Stimulated activated effector memory CD8-positive, alpha-beta T cell treated with anti-CD3 and anti-CD28 coated beads, Interleukin-12 subunit alpha, Interleukin-12 subunit beta, amount 100 ng/mL, for 72 hours (primary cell): ENCODE measurements at regions not wholly inside any gene's neighbourhood (a gene's known extent, or its start where the extent isn't known, plus 50 kb on each side); places are given as distances from the start of the nearest gene placed in this dataset.
"Not testable (repeated sequence)": the region's sequence is repeated elsewhere in the genome, so short reads cannot be mapped to it uniquely, and the experiment has no call there.

Source experiments
- ATAC-seq: fragments of 150-1000 bp; cut with Tn5 transposase; 2 replicates; pipeline ENCODE4 v1.10.0; 2021
- DNase-seq, 2 donors: peaks; one replicate each; pipeline ENCODE4 v3.0.0; 2021 to 2022; ENCODE audit warnings: low spot score in 2 of 2
- H3K27ac Mint-ChIP-seq: one replicate; pipeline ENCODE4 v1.8.0; 2022; ENCODE audit warnings: mild to moderate bottlenecking, mixed read lengths
- H3K36me3 Mint-ChIP-seq: one replicate; pipeline ENCODE4 v1.8.0; 2022; ENCODE audit warnings: mild to moderate bottlenecking, mixed read lengths
- H3K4me1 Mint-ChIP-seq: one replicate; pipeline ENCODE4 v1.8.0; 2022; ENCODE audit warnings: mixed read lengths
- H3K4me3 Mint-ChIP-seq: one replicate; pipeline ENCODE4 v1.8.0; 2022; ENCODE audit warnings: mild to moderate bottlenecking, mixed read lengths
- H3K9me3 Mint-ChIP-seq: one replicate; pipeline ENCODE4 v1.8.0; 2022; ENCODE audit warnings: mixed read lengths

DNA sequence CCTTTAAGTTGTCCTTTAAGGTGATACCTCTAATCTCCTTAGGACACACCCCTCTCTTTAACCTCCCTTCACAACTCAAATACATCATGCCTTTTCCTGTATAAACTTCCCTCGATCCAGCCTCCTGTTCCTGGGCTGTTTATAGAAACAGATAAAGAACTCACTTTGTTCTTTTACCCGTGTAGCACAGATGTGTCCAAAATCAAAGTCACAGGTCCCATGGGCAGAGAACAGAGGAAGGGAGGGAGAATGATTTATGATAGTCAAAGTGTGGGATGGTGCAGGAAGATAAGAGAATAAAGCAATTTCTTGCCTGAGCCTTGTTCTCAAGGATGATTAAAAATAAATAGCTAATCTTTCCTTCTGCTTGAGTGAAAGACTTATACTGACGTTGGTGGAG lies 50.3 kb upstream of the CABCOCO1 start:
- ATAC-seq (no peak), DNase-seq (no peak)
- H3K4me1 Mint-ChIP-seq = no peaks in the 10 kb centered on the region
- no peaks in the 10 kb centered on the region for H3K9me3 Mint-ChIP-seq
- H3K4me3 Mint-ChIP-seq = no peak overlapping the region
- no peak overlapping the region for H3K27ac Mint-ChIP-seq
- H3K36me3 Mint-ChIP-seq = no peaks in the 10 kb centered on the region

DNA sequence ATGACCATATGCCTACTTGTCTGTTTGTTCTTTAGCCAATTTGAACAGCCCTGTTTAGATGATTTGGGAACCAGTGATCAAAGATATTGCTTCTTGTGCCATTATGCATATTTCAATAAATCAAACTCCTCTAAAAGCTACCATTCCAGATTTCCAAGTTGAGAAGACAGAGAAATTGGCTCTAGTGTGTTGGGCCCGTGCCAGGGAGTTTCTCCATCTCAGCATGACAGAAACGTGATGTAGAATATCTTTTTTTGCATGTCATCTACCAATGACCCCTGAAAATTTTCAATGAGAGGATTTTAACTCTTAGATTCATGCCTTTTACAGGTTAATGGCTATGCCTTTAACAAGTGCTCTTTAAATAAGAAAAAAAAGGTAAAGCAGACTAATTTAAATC lies 50.7 kb upstream of the CABCOCO1 start:
- no peaks in the 10 kb centered on the region for H3K4me1 Mint-ChIP-seq
- no peak overlapping the region for H3K4me3 Mint-ChIP-seq
- H3K9me3 Mint-ChIP-seq = no peaks in the 10 kb centered on the region
- ATAC-seq (no peak), DNase-seq (no peak)
- no peaks in the 10 kb centered on the region for H3K36me3 Mint-ChIP-seq
- no peak overlapping the region for H3K27ac Mint-ChIP-seq

DNA sequence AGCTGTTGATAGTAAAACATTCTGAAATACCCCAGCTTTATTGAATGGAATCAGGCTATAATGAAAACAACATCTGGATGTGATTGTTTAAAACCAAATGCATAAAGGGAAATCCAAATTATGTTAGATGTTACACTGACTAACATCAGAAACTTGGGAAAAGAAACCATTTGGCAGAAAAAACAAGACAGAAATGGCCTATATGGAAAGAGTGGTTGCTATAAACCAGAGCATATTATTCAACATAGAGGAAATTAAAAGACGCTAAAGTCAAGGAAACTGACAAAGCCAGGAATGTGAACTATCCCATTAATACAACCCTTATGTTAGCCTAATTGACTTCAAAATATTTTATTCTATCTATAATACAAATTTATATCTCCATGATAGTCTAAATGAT lies 53.0 kb upstream of the CABCOCO1 start:
- ATAC-seq = no peak
- no peak overlapping the region for H3K27ac Mint-ChIP-seq
- DNase-seq = no peak
- no peaks in the 10 kb centered on the region for H3K9me3 Mint-ChIP-seq
- H3K4me3 Mint-ChIP-seq = no peak overlapping the region
- no peaks in the 10 kb centered on the region for H3K4me1 Mint-ChIP-seq
- H3K36me3 Mint-ChIP-seq = no peaks in the 10 kb centered on the region

DNA sequence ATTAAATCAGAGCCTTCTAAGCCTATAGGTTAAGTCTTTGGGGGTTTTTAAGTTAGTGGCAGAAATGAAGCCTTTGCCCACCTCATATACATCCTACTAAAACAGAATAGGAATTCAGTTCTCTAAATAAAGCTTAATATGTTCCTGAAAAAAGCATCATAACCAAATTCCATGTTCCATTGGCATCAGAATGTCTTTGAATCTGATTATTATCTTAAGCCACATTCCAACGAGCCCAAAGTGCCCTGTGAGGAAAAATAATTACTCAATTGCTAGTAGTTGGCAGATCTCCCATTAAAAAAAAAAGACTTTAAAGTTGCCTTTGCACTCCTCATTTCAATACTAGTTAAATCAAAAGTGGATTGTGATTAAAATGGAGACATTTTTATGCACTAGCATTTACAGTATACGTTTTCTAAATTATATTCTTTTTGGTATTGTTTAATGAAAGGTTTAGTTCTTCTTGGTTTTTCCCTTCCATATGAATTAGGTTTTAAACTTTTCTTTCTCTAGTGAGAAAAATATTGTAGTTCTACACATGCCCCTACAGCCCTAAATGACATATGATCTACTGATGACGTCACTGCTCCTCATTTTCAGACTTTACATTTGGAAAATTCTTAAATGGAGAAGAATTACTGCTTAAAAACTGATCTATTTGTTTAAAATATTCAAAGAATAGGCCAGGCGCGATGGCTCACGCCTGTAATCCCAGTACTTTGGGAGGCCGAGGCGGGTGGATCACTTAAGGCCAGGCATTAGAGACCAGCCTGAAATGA lies 54.3 kb upstream of the CABCOCO1 start:
- Mint-ChIP-seq H3K36me3 (no peaks in the 10 kb centered on the region), H3K27ac (no peak overlapping the region), H3K4me1 (no peaks in the 10 kb centered on the region), H3K9me3 (no peaks in the 10 kb centered on the region), H3K4me3 (no peak overlapping the region)
- DNase-seq = no peak
- ATAC-seq = no peak

DNA sequence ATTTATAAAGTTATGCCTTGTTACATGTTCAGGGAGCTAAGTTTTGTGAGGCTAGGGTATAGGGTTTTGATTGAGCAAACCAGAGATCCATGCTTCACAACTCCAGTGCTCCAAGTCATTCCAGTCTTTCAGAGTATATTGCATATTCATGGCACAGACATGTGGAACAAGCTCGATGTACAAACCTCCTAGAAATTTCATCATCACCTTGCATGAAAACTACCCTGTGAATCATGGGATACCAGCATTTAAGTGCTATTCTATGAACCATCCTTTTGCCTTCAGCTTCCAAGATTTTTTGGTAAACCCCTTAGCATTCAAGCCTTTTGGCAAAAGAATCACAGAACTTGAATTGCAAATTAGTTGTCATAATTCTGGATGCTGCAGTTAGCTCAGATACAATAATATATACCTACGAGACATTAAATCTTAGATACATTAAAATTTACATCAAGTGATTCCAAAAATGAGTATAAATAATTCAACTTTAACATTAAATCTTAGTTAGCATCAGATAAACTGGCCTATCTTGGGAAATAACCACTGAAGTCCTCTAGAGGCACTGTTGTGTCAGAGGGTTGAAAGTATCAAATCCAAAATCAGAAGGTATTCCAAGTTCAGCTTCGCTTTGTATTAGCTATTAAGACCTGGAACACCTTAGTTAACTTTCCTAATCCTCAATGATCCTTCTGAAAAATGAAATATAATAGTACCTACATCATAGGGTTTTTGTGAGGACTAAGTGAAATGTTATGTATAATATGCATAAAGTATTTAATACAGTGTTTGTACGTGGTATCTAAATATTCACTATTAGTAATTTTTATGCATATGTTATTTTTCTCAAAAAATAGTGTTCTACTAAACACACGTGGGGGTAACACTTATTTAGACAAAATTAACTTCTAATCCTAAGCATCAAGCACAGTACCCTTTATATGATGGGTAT lies 55.5 kb upstream of the CABCOCO1 start:
- ATAC-seq (no peak), DNase-seq (no peak)
- no peak overlapping the region for H3K27ac Mint-ChIP-seq

DNA sequence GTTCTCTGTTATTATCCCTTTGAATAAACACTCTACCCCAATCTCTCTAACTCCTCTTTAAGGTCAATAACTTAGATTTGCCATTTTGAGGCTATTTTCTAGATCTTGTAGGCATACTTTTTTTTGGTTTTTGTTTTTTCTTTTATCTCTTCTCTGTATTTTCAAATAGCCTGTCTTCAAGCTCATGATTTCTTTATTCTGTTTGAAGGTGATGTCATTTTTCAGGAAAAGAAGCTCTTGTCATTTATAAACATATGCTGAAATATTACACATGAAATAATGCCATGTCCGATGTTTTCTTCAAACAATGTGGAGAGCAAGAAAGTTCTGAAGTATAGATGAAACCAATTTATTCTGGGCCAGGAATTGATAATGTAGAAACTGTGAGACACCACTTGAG lies 57.5 kb upstream of the CABCOCO1 start:
- ATAC-seq = no peak
- Mint-ChIP-seq H3K4me1 (no peaks in the 10 kb centered on the region), H3K4me3 (no peak overlapping the region), H3K36me3 (no peaks in the 10 kb centered on the region), H3K27ac (no peak overlapping the region), H3K9me3 (no peaks in the 10 kb centered on the region)
- no peak for DNase-seq

More for the DNA sequence above, 55.5 kb upstream of the CABCOCO1 start:
- Mint-ChIP-seq H3K9me3 (no peaks in the 10 kb centered on the region), H3K4me3 (no peak overlapping the region), H3K36me3 (no peaks in the 10 kb centered on the region), H3K4me1 (no peaks in the 10 kb centered on the region)

DNA sequence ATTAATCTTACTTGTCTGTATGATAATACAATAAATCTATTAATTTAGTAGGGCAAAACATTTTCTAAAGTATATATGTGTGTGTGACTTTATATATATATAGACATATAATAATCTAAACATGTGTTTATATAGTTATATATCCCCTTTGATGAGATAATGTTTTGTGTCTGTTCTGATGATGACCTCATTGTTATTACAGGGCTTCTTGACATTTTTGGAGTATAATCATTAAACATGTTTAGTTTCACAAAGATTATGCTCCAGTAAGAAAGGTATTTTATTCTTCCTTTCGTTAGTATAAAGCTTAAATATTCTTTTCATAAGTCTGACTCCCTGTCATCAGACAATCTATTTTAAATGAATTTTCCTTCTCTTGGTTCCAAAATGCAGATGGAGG lies 62.3 kb upstream of the CABCOCO1 start:
- H3K36me3 Mint-ChIP-seq = no peaks in the 10 kb centered on the region
- H3K27ac Mint-ChIP-seq = no peak overlapping the region
- no peaks in the 10 kb centered on the region for H3K9me3 Mint-ChIP-seq
- no peak overlapping the region for H3K4me3 Mint-ChIP-seq
- no peak for ATAC-seq
- no peak for DNase-seq
- H3K4me1 Mint-ChIP-seq = no peaks in the 10 kb centered on the region

DNA sequence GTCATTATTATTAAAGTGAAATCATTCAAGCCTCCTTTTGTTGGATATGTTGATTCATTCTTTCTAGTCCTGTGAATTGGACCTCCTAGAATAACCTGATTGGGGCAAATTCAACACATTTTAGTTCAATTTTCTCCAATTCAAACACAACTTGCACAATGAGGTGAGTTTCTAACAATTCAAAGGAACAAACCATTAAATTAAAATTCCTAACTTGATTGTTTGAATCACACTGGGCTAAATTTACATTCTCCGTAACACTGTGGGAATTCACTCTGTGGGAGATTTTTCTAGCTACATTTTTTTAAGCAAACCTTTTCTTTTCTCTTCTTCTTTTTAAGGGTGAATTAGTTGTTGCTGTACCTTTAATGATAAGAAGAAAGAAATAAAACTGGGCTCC lies 68.3 kb upstream of the CABCOCO1 start:
- H3K4me1 Mint-ChIP-seq = no peaks in the 10 kb centered on the region
- no peak for ATAC-seq
- no peaks in the 10 kb centered on the region for H3K36me3 Mint-ChIP-seq
- H3K9me3 Mint-ChIP-seq = no peaks in the 10 kb centered on the region
- no peak overlapping the region for H3K4me3 Mint-ChIP-seq
- no peak overlapping the region for H3K27ac Mint-ChIP-seq
- no peak for DNase-seq

DNA sequence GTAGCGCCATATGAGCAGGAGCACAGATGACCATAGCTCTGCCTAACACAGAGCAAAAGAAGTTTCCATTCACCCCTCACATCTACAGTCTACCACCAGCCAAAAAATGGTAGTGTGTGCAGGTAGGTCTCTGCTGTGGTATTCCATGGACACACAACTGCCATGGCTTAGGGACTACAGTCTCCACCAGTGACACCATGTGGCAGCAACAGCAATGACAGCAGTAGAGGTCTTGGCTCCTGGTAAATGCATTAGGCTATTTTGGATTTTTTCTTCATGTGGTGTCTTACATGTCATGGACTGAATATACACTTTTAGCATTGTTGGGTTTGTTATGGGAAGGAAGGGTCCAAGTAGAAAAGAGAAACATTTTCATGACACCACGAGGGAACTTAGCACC lies 70.1 kb upstream of the CABCOCO1 start:
- no peak overlapping the region for H3K4me3 Mint-ChIP-seq
- H3K9me3 Mint-ChIP-seq = no peaks in the 10 kb centered on the region
- H3K36me3 Mint-ChIP-seq = no peaks in the 10 kb centered on the region
- DNase-seq (no peak), ATAC-seq (peak; percentile 26)
- no peak overlapping the region for H3K27ac Mint-ChIP-seq
- no peaks in the 10 kb centered on the region for H3K4me1 Mint-ChIP-seq

DNA sequence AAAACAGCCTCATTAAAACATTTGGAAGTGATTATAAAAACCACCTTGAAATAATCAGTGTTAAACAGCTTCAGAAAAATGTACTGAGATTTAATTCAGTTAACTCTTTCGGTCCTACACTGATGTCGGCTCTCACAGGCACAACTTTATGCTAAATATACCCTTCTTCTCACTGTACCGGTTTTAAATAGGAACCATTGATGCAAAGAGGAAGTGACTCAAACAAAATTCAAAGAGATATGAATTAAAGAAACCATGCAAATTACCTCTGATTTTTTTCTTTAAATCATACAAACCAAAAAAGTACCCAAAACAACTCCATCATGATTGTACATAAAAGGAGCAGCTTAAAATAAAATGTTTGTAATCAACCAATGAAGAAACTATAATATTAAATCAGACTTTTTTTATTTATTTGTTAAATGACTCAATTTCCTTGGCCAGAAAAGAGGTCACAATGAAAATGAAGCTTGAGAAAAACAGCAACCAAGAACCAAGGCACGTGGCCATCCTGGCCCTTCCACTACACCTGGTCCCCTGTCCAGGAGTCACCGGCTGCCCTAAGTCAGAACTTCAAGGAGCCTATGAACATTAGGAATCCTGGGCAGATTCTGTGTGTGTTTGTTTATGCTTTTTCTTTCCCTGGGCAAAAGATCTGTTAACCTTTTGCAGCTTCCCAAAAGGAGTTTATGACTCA lies 73.0 kb upstream of the CABCOCO1 start:
- Mint-ChIP-seq H3K4me1 (no peaks in the 10 kb centered on the region), H3K9me3 (no peaks in the 10 kb centered on the region), H3K36me3 (no peaks in the 10 kb centered on the region), H3K27ac (no peak overlapping the region), H3K4me3 (no peak overlapping the region)
- no peak for DNase-seq
- no peak for ATAC-seq

DNA sequence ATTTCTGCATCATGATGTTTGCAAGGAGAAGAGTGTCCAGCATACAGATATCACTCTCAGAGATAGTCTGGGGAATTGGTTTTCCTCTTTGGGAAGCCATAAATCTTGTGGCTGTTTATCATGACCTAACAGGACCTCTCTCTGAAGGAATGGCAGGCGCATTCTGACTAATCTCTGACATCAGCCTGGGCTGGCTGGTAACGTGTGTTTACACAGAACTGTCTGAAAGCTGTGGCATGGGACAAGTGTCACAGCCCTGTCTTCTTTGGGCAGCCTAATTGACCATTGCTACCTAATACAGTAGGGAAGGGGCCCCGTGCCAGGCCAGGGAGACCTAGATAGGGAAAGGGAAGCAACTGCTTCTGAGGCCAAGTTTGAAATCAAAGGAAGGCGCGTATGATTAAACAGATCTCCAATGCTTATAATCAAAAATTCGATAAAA lies 73.9 kb upstream of the CABCOCO1 start:
- Mint-ChIP-seq H3K27ac (no peak overlapping the region), H3K4me3 (no peak overlapping the region), H3K9me3 (no peaks in the 10 kb centered on the region), H3K36me3 (no peaks in the 10 kb centered on the region), H3K4me1 (no peaks in the 10 kb centered on the region)
- no peak for ATAC-seq
- DNase-seq = no peak

DNA sequence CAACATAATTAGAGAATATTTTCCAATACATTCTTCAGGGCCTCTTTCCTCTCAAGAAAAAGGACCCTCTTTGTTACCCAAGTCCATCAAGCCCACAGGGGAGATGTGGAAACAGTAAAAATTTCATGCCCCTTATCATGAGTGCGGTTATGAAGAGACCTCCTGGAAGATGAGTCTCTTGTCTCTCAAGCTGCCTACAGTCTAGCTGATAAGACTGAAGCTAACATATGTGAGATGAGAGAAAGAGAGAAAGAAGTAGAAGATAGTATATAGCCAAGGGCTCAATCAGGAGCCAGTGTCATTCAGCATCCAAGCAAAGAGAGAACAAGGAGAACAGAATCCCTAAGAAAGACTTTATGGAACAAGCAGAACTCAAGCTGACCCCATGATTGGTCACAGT lies 75.9 kb upstream of the CABCOCO1 start:
- H3K4me3 Mint-ChIP-seq = no peak overlapping the region
- no peaks in the 10 kb centered on the region for H3K4me1 Mint-ChIP-seq
- DNase-seq (no peak), ATAC-seq (no peak)
- H3K36me3 Mint-ChIP-seq = no peaks in the 10 kb centered on the region
- no peaks in the 10 kb centered on the region for H3K9me3 Mint-ChIP-seq
- H3K27ac Mint-ChIP-seq = no peak overlapping the region

DNA sequence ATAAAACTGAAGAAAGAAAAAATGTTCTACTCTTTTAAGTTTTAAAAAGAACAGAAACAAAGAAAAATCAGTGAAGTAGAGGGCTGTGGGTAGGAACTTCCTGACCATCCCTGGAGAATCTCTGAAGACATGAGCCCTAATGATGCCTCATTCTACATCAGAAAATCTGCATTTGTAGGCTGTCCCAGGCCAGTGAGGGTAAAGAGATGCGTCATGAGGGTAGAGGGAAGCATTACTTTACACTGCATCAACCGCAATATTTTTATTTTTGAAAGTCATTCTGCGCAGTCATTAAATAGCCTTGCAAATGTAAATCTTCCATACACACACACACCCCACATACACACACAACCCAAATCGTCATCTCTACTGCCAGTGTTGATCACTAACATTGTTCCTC lies 82.1 kb upstream of the CABCOCO1 start:
- Mint-ChIP-seq H3K36me3 (no peaks in the 10 kb centered on the region), H3K4me1 (no peaks in the 10 kb centered on the region), H3K27ac (no peak overlapping the region), H3K9me3 (no peaks in the 10 kb centered on the region), H3K4me3 (no peak overlapping the region)
- DNase-seq (no peak), ATAC-seq (no peak)

DNA sequence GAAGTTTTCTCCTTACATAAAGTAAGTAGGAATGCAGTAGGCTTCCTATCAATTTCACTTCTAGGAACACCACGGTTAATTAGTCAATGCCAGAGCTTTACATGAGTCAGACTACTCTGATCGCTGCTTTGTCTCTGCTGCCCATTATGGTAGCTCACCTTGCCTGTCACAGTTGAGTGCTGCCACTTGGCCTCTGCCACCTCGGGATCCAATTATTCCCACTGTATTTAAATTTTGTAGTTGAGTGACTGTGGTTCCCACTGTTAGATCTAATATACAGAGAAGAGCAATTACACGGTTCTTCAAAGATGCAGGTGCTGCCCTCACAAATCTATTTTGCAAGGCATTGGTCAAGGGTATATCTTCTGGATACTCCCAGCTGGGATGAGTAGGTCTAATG lies 92.5 kb upstream of the CABCOCO1 start:
- ATAC-seq, DNase-seq, H3K4me3 Mint-ChIP-seq, H3K36me3 Mint-ChIP-seq, H3K27ac Mint-ChIP-seq, H3K4me1 Mint-ChIP-seq, H3K9me3 Mint-ChIP-seq: not testable (repeated sequence)

DNA sequence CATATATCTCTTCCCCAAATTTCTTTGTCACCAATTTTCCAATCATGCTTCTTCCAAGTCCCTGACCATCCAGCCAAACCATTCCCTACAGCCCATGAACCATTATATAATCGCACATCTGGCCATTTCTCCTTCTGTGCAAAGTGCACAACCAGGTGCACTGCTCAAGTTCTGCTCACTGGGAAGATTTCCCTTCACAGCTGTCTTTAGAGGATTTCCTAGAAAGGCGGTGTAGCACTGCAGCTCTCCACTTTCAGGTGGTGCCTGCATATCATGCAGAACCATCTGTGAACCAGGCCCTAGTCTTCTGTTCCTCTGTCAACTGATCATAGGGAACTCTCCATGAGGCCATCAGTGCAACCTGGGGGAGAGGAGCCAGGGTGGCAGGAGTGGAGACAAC lies 95.0 kb upstream of the CABCOCO1 start:
- H3K36me3 Mint-ChIP-seq = no peaks in the 10 kb centered on the region
- no peak for ATAC-seq
- no peaks in the 10 kb centered on the region for H3K4me1 Mint-ChIP-seq
- no peaks in the 10 kb centered on the region for H3K9me3 Mint-ChIP-seq
- DNase-seq = no peak
- no peak overlapping the region for H3K4me3 Mint-ChIP-seq
- H3K27ac Mint-ChIP-seq = no peak overlapping the region
